Kidney epithelial cell (primary cell): ENCODE measurements at regions not wholly inside any gene's neighbourhood (a gene's known extent, or its start where the extent isn't known, plus 50 kb on each side); places are given as distances from the start of the nearest gene placed in this dataset.

Experiments
- DNase-seq: peaks from one replicate; pipeline ENCODE4 v3.0.0-alpha.2; 2010; ENCODE audit warnings: low read depth
- H3K27me3 ChIP-seq: 2 replicates; pipeline ENCODE4 v1.6.0; 2011; ENCODE audit warnings: low read length; ENCODE audit not compliant: control insufficient read depth, insufficient read depth
- H3K36me3 ChIP-seq: 2 replicates; pipeline ENCODE4 v1.5.1; 2011; ENCODE audit warnings: low read length; ENCODE audit not compliant: control insufficient read depth, insufficient read depth
- H3K4me3 ChIP-seq: 2 replicates; pipeline ENCODE4 v1.5.1; 2011; ENCODE audit warnings: low read depth, mild to moderate bottlenecking, control low read depth, low read length
- TF ChIP-seq, protein P1 (sequence below): IDR thresholded peaks from 2 replicates; pipeline ENCODE4 v1.5.1; 2011; ENCODE audit warnings: mild to moderate bottlenecking, moderate library complexity, low read length, control low read depth, inconsistent platforms; ENCODE audit not compliant: insufficient read depth, poor library complexity, severe bottlenecking

DNA sequence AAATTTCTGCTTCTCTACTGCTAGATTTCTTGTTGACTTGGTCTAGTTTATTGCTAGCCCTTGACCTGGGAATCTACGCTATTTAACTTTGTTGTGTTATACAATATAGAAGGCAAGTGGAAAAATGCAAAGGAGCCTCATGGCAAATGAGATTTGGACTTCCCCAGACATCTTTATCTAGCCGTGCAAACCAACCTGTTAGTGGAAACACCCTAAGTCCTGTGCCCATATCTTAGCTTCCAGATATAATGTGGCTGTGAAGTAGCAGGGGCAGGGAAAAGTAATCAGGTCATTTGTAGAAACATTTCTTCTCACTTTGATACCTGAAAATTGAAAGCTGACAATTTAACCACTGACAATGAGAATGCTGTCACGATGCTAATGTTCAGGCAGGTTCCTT, 90.7 kb upstream of the ATP2B1 start:
- Histone ChIP-seq H3K4me3 (no peak overlapping the region), H3K27me3 (no peaks in the 10 kb centered on the region), H3K36me3 (no peaks in the 10 kb centered on the region)
- DNase-seq = no peak
- TF ChIP-seq, protein P1, sequence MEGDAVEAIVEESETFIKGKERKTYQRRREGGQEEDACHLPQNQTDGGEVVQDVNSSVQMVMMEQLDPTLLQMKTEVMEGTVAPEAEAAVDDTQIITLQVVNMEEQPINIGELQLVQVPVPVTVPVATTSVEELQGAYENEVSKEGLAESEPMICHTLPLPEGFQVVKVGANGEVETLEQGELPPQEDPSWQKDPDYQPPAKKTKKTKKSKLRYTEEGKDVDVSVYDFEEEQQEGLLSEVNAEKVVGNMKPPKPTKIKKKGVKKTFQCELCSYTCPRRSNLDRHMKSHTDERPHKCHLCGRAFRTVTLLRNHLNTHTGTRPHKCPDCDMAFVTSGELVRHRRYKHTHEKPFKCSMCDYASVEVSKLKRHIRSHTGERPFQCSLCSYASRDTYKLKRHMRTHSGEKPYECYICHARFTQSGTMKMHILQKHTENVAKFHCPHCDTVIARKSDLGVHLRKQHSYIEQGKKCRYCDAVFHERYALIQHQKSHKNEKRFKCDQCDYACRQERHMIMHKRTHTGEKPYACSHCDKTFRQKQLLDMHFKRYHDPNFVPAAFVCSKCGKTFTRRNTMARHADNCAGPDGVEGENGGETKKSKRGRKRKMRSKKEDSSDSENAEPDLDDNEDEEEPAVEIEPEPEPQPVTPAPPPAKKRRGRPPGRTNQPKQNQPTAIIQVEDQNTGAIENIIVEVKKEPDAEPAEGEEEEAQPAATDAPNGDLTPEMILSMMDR = no peak

DNA sequence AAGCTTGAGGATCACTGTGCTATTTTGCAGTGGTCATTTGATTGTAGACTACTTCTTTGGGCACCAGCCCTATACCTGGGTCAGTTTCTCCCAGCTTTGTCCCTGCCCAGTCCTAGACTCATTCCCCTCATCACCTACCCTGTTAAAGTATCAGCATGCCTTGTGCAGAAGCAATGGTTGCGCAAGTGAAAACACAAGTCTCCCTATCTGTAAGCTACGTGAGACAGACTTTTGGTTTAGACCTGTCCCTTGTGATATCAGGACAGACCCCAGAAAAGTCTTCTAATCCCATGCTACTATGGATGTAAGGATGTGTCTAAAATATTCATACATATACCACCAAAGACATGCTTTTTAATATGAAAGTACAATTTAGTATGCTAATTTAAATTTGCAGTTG, 88.8 kb upstream of the ATP2B1 start:
- TF ChIP-seq, protein P1 = no peak
- Histone ChIP-seq H3K36me3 (no peaks in the 10 kb centered on the region), H3K4me3 (no peak overlapping the region), H3K27me3 (no peaks in the 10 kb centered on the region)
- DNase-seq = no peak

DNA sequence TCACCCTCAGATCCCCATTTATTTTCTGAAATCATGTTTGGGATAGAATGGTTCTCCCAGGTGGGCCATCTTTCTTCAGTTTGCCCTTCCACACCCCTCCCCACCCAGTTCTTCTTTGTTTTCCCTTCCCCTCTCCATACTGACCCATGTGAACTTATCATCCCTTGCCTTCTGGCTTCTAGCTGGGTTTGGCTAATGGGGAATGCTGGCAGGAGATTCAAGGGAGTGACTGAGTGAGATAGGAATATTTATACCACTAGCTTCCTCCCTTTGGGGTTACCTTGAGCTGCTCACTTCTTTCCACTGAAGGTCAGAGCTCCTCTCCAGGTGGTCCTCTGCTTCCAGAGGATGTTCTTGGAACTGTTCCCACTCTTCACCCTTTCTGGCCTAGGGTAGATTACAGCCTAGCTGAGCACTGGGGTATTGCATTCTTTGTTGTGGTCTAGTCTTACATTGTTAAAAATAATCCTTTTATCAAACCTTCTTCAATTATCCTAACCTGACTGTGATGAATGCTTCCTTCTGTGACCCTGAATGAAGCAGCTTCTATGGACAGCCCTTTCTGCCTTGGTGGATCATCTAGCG, 88.3 kb upstream of the ATP2B1 start:
- H3K36me3 ChIP-seq = no peaks in the 10 kb centered on the region
- TF ChIP-seq, protein P1 = no peak
- no peaks in the 10 kb centered on the region for H3K27me3 ChIP-seq
- no peak overlapping the region for H3K4me3 ChIP-seq
- no peak for DNase-seq

DNA sequence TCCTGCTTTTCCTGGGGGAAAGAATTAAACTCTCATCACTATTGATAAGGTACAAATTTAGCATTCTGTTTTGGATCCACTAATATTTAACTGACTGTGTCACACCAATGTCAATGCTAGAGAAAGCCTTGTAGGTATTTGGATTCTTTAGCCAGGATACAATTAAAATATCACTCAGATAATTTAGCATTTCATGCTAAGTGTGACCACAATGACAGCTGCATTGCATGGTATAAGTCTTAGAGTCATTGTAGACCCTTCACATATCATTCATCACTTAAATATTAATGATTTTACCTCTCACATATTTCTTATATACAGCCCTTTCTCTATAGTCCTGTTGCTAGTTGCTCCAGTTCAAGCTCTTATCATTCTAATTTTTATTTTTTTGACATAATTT, 85.3 kb upstream of the ATP2B1 start:
- Histone ChIP-seq H3K27me3 (no peaks in the 10 kb centered on the region), H3K4me3 (no peak overlapping the region), H3K36me3 (no peaks in the 10 kb centered on the region)
- TF ChIP-seq, protein P1 = no peak
- DNase-seq = no peak

DNA sequence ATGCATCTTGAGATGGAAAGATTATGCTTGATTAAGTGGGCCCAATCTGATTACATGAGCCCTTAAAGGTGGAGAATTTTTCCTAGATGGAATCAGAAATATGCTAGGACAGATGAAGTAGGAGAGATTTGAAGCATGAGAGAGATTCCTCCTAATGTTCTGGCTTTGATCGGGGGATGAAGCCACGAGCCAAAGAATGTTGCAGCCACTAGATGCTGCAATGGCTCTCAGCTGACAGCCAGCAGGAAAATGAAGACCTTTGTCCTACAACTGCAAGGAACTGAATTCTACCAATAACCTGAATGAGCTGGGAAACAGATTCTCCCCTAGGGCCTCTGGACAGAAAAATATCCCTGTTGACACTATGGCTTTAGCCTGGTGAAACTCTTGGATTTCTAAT, 82.6 kb upstream of the ATP2B1 start:
- no peak overlapping the region for H3K4me3 ChIP-seq
- H3K27me3 ChIP-seq = no peaks in the 10 kb centered on the region
- TF ChIP-seq, protein P1 = no peak
- no peaks in the 10 kb centered on the region for H3K36me3 ChIP-seq
- no peak for DNase-seq

DNA sequence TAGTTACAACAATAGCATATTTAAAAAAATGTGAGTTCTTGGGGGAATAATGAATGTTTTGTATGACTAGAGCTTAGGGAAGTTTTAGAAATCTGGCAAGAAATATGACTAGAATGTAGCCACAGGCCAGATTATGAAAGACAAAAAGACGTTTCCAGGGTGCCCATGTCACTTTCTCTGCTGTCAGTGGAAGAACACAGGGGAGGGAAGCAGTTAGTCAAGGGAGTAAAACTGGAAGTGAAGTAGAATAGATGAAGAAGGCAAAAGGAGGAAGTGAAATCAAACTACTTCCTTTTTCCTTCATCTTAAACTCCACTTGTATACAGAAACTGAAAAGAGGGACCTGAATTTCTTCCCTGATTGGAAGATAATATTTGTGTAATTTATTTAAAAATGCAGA, 81.2 kb upstream of the ATP2B1 start:
- no peaks in the 10 kb centered on the region for H3K27me3 ChIP-seq
- DNase-seq = no peak
- TF ChIP-seq, protein P1 = no peak
- H3K4me3 ChIP-seq = no peak overlapping the region
- no peaks in the 10 kb centered on the region for H3K36me3 ChIP-seq
